ENCODE measurements at regions not wholly inside any gene's neighbourhood (a gene's known extent, or its start where the extent isn't known, plus 50 kb on each side); places are given as distances from the start of the nearest gene placed in this dataset.

GRCh38 chr20:6671829-6672228 is 95.7 kb upstream of the BMP2 start:
- Histone ChIP-seq H3K9ac (ENCODE audit: insufficient read depth, low read length, poor library complexity, severe bottlenecking) (no peak overlapping the region), H3K9me3 (replicated peaks in 1 of 2; ENCODE audit: control insufficient read depth in 1 of 2, insufficient read depth in 1 of 2, low read length in 2 of 2) (no peaks in the 10 kb centered on the region), H3K4me3 (replicated peaks in 1 of 3; ENCODE audit: low read depth in 2 of 3, low read length in 3 of 3) (no peak overlapping the region), H3K79me2 (ENCODE audit: insufficient read depth, low read length) (no peaks in the 10 kb centered on the region), H4K20me1 (ENCODE audit: insufficient read depth, low read length) (no peaks in the 10 kb centered on the region), H3K36me3 (replicated peaks in 1 of 2; ENCODE audit: control insufficient read depth in 1 of 2, insufficient read depth in 2 of 2, low read length in 2 of 2) (no peaks in the 10 kb centered on the region), H3K4me2 (replicated peaks; ENCODE audit: extremely low read depth, low read length, poor library complexity, severe bottlenecking) (no peak overlapping the region), H3K27me3 (ENCODE audit: control insufficient read depth in 2 of 2, insufficient read depth in 2 of 2, low read length in 2 of 2) (peaks cover 11 to 15% of the 10 kb centered on the region in 2 donors), H2AFZ (ENCODE audit: insufficient read depth, low read depth, low read length, poor library complexity, severe bottlenecking) (no peak overlapping the region), H3K4me1 (ENCODE audit: control insufficient read depth in 1 of 2, insufficient read depth in 2 of 2, low read length in 2 of 2) (no peaks in the 10 kb centered on the region), H3K27ac (ENCODE audit: low read depth in 1 of 2, low read length in 2 of 2) (no peak overlapping the region)
- H3K27ac Mint-ChIP-seq, result no peak overlapping the region
- H3K4me3 Mint-ChIP-seq, result no peak overlapping the region
- peaks cover 0 to 5% (median 0%) of the 10 kb centered on the region in 7 donors for H3K9me3 Mint-ChIP-seq
- peaks cover 5 to 15% (median 7%) of the 10 kb centered on the region in 3 donors for H3K27me3 Mint-ChIP-seq (ENCODE audit: low read depth in 3 of 3)
- DNase-seq, result no peak
- TF ChIP-seq, protein P1, sequence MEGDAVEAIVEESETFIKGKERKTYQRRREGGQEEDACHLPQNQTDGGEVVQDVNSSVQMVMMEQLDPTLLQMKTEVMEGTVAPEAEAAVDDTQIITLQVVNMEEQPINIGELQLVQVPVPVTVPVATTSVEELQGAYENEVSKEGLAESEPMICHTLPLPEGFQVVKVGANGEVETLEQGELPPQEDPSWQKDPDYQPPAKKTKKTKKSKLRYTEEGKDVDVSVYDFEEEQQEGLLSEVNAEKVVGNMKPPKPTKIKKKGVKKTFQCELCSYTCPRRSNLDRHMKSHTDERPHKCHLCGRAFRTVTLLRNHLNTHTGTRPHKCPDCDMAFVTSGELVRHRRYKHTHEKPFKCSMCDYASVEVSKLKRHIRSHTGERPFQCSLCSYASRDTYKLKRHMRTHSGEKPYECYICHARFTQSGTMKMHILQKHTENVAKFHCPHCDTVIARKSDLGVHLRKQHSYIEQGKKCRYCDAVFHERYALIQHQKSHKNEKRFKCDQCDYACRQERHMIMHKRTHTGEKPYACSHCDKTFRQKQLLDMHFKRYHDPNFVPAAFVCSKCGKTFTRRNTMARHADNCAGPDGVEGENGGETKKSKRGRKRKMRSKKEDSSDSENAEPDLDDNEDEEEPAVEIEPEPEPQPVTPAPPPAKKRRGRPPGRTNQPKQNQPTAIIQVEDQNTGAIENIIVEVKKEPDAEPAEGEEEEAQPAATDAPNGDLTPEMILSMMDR (IDR thresholded peaks at IDR 0.05), result no peak
- intact Hi-C loops (cut with micrococcal nuclease), result no loop called here
- WGBS (ENCODE audit: insufficient coverage), result 100% methylated on average over 2 of the region's 3 CpGs
- H3K36me3 Mint-ChIP-seq, result no peaks in the 10 kb centered on the region
- H3K4me1 Mint-ChIP-seq, result no peaks in the 10 kb centered on the region

DNA sequence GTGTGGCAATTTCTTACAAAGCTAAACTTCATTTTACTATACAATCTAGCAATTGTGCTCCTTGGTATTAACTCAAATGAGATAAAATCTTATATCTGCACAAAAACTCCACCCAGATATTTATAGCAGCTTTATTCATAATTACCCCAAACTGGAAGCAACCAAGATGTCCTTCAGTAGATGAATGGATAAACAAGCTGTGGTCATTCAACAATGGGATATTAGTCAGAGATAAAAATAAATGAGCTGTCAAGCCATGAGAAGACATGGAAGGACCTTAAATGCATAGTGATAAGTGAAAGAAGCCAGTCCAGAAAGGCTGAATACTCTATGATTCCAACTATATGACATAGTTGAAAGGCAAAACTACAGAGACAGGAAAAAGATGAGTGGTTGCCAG is 98.9 kb upstream of the BMP2 start:
- Mint-ChIP-seq H3K9me3 (peaks cover 0 to 7% (median 3%) of the 10 kb centered on the region in 7 donors), H3K4me3 (no peak overlapping the region), H3K27ac (no peak overlapping the region), H3K27me3 (ENCODE audit: low read depth in 3 of 3) (peaks cover 5 to 17% (median 7%) of the 10 kb centered on the region in 3 donors), H3K4me1 (no peaks in the 10 kb centered on the region), H3K36me3 (no peaks in the 10 kb centered on the region)
- Histone ChIP-seq H2AFZ (ENCODE audit: insufficient read depth, low read depth, low read length, poor library complexity, severe bottlenecking) (no peak overlapping the region), H3K27me3 (ENCODE audit: control insufficient read depth in 2 of 2, insufficient read depth in 2 of 2, low read length in 2 of 2) (peaks cover 9 to 10% of the 10 kb centered on the region in 2 donors), H3K79me2 (ENCODE audit: insufficient read depth, low read length) (no peaks in the 10 kb centered on the region), H4K20me1 (ENCODE audit: insufficient read depth, low read length) (no peaks in the 10 kb centered on the region), H3K27ac (ENCODE audit: low read depth in 1 of 2, low read length in 2 of 2) (no peak overlapping the region), H3K9ac (ENCODE audit: insufficient read depth, low read length, poor library complexity, severe bottlenecking) (no peak overlapping the region), H3K9me3 (replicated peaks in 1 of 2; ENCODE audit: control insufficient read depth in 1 of 2, insufficient read depth in 1 of 2, low read length in 2 of 2) (no peaks in the 10 kb centered on the region), H3K4me3 (replicated peaks in 1 of 3; ENCODE audit: low read depth in 2 of 3, low read length in 3 of 3) (no peak overlapping the region), H3K4me2 (replicated peaks; ENCODE audit: extremely low read depth, low read length, poor library complexity, severe bottlenecking) (no peak overlapping the region), H3K36me3 (replicated peaks in 1 of 2; ENCODE audit: control insufficient read depth in 1 of 2, insufficient read depth in 2 of 2, low read length in 2 of 2) (no peaks in the 10 kb centered on the region), H3K4me1 (ENCODE audit: control insufficient read depth in 1 of 2, insufficient read depth in 2 of 2, low read length in 2 of 2) (no peaks in the 10 kb centered on the region)
- intact Hi-C loops (cut with micrococcal nuclease), result no loop called here
- TF ChIP-seq, protein P1 (IDR thresholded peaks at IDR 0.05), result no peak
- DNase-seq, result no peak

Measured in CD14-positive monocyte (primary cell).